HG03565 (cell line): ENCODE measurements at regions not wholly inside any gene's neighbourhood (a gene's known extent, or its start where the extent isn't known, plus 50 kb on each side); places are given as distances from the start of the nearest gene placed in this dataset.

Experiments used
- ATAC-seq: cut with Tn5 transposase; IDR thresholded peaks from one replicate; pipeline ENCODE4 v1.9.1; 2021; ENCODE audit warnings: mild to moderate bottlenecking, moderate library complexity; ENCODE audit not compliant: unreplicated experiment

DNA sequence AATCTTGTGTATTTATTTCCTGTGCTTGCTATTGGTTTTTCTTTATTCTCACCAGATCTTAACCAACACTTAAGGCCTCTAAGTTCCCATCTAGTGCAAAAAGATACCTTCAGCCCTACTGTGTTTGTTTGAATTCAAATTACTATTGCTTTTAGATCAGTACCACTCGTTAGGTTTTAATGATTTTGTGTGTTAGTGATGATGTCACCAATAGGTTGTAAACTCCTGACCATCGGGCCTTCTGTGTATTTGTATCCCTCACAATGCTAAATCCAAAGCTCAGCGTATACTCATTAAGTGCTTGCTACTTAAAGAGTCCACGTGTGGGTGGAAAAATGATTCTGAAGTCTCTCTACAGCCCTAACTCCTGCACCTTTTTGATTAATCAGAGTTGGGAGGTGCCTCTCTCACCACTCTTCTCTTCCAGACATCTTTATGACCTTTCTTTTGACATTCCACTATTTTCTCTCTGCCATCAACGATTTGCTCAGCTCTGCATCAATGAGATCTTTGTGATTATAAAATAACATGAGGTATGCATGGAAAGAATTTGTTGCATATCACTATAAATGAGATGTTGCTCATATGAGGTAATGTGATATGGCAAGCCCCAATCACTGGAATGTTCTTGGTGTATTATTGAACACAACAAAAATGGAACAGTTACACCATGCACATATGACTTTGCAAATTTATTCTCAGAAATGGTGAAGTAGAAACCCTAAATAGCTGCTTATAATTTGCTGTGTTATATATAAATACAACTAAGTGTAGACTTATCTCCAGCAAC lies 55.1 kb upstream of the LAMA2 start:
- no peak for ATAC-seq

DNA sequence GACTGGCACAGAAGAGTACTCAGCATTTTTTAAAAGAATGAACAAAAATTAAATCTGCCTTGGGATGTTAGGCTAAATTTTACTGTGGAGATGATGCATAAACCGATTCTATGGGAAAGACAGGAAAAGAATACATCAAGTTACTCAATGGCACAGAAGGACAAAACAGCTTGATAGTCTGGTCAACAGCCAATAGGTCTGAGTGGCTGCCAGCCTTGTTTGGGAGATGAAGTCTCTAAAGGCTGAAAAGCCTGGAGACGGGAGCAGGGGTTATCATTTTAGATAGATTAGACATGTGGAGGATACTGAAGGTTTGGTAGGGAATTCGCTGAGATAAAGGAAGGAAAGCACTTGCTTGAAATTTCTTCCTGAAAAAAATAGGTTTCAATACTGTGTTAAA lies 56.3 kb upstream of the LAMA2 start:
- no peak for ATAC-seq

DNA sequence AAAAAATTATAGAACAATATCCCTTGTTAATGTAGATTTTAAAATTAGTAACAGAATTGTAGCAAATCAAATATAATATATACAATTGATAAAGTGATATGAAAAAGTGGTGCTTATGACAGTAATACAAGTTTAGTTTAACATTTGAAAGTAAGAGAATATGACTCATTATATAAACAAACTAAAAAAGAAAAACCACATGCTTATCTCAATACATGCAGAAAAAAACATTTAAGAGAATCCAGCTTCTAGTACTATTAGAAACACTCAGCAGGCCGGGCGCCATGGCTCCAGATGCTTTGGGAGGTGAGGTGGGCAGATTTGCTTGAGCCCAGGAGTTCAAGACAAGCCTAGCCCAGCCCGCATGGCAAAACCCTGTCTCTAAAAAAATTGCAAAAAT lies 60.7 kb upstream of the LAMA2 start:
- no peak for ATAC-seq

DNA sequence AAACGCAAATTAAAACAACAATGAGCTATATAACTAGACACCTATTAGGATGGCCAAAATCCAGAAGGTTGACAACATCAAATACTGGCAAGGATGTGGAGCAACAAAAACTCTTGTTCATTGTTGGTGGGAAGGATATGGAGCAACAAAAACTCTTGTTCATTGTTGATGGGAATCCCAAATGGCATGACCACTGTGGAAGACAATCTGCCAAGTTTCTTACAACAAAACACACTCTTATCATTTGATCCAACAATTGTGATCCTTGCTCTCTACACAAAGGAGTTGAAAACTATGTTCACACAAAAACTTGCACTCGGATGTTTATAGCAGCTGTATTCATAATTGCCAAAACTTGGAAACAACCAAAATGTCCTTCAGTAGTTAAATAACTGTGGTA lies 61.8 kb upstream of the LAMA2 start:
- no peak for ATAC-seq

DNA sequence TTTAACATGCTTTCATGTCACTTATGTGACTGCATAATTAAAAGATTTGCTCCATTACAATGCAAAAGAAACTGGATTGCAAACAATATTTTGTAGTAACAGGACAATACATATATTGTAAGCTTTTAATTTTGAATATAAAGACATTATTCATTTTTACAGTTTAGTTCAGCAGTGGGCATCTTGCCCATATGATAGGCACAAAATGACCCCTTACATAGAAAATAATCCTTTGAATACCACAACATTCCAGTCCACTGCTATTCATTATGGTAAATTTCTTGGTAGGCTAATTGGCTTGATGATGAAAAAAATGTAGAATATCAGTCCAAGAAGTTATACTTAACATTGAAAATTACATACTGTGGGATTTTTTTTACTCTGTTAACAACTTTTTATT lies 74.1 kb upstream of the LAMA2 start:
- ATAC-seq = no peak

DNA sequence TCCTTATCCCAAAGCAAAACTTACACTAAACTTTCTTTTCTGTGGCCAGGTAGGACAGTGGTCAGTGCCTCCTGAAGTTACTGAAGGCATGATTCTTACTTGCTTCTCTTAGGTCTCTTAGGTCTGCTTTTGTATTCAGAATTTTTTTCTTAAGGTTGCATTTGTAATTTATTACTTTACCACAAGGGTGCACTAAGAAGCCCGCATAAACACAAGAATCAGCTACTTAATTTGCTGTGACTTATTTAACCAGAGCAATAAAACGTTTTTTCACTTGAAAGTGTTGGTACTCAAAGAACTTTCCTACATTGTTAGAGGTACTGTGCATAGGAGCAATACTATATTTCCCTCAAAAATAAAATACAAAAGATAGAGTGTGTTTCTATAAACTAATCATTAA lies 75.4 kb upstream of the LAMA2 start:
- ATAC-seq = peak; percentile 54

DNA sequence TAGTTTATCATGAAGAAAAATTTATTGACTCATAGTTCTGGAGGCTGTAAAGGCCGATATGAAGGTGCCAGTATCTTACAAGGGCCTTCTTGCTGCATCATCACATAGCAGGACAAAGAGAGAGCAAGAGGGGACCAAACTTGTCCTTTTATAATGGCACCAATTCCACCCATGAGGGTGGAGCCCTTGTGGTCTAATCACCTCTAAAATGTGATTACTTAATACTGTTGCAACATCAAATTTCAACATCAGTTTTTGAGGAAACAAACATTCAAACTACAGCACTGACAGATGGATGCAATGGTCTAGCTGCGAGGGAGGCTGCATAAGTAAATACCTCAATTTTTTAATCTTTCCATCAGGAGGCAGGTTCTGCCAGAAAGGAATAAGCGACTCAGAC lies 76.7 kb upstream of the LAMA2 start:
- ATAC-seq = no peak

DNA sequence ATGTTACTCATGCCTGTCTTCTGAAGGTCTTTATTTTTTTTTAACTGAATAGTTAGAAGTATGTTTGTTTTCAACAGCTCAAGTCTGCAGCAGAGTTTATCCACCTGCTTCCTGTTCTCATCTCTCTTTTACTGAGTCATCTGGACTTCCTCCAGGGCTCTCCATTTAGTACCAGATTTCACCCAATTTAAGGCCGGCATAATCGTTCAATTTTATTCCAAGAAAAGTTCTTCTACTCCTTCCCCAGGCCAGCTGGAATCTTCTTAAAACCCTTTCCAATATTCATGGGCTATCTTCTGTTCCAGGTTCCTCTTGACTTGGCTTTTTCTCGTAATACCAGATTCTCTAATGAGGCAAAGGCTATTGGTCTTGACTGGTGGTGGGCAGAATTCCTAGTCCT lies 79.0 kb upstream of the LAMA2 start:
- no peak for ATAC-seq

DNA sequence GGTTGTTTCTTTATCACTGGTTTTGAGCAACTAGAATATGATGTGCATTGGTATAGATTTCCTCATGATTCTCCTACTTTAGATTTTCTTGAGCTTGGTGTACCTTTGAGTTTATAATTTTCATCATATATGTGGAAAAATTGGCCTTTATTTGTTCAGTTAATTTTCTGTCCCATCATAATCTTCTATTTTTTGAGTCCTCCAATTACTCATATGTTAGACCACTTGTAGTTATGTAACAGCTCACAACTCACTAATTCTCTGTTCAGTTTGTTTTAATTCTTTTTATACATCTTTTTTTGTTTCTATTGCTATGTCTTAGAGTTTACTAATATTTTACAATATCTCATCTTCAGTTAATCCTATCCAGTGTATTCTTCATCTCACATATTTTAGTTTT lies 81.3 kb upstream of the LAMA2 start:
- ATAC-seq = no peak

DNA sequence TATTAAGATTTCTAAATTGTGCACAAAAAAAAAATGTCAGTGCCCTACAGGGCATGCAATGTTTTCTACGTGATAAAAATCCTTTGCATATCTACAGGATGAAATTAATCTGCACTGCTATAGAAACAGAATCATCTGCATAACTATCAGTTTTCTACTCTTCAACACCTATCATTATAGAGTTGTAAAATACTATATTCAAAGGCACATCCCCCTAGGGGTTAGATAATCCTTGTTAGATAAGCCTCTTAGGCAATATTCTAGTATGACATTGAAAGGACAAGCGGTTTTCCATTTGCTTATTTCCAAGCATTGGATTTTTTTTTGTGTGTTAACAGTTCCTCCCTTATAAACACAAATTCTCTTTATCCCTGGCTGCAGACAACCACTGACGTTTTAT lies 98.7 kb upstream of the LAMA2 start:
- ATAC-seq = no peak

DNA sequence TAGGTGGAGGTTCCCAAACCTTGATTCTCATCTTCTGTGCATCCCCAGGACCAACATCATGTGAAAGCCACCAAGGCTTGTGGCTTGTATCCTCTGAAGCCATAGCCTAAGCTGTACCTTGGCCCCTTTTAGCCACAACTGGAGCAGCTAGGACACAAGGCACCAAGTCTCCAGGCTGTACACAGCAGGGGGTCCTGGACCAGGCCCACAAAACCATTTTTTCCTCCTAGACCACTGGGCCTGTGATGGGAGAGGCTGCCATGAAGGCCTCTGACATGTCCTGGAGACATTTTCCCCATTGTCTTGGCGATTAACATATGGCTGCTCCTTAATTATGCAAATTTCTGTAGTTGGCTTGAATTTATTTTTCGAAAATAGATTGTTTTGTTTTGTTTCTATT lies 114.8 kb upstream of the LAMA2 start:
- ATAC-seq = no peak

DNA sequence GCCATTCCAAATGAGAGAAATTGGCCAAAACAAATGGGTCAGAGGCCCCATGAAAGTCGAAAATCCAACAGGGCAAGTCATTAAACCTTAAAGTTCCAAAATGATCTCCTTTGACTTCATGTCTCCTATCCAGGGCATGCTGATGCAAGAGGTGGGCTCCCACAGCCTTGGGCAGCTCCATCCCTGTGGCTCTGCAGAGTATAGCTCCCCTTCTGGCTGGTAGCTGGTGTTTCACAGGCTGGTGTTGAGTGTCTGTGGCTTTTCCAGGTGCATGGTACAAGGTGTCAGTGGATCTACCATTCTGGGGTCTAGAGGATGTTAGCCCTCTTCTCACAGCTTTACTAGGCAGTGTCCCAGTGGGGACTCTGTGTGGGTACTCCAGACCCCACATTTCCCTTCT lies 115.2 kb upstream of the LAMA2 start:
- ATAC-seq = no peak

DNA sequence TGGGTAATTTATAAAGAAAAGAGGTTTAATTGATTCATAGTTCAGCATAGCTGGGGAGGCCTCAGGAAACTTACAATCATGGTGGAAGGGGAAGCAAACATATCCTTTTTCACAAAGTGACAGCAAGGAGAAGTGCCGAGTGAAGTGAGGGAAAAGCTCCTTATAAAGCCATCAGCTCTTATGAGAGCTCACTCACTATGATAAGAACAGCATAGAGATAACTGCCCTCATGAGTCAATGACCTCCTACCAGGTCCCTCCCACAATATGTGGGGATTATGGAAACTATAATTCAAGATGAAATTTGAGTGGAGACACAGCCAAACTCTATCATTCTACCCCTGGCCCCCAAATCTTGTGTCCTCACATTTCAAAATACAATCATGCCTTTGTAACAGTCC lies 115.8 kb upstream of the LAMA2 start:
- no peak for ATAC-seq

DNA sequence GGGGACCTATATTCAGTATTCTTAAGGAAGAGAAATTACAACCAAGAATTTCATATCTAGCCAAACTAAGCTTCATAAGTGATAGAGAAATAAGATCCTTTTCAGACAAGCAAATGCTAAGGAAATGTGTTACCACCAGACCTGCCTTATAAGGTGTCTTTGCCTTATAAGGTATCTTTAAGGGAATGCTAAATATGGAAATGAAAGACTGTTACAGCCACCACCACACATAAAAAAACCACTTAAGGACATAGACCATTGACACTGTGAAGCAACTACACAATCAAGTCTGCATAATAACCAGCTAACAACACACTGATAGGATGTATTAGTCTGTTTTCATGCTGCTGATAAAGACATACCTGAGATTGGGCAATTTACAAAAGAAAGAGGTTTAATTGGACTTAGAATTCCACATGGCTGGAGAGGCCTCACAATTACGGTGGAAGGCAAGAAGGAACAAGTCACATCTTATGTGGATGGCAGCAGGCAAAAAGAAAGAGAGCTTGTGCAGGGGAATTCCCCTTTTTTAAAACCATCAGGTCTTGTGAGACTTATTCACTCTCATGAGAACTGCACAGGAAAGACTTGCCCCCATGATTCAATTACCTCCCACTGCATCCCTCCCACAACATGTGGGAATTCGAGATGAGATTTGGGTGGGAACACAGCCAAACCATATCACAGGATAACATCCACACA lies 119.2 kb upstream of the LAMA2 start:
- peak; percentile 49 for ATAC-seq

DNA sequence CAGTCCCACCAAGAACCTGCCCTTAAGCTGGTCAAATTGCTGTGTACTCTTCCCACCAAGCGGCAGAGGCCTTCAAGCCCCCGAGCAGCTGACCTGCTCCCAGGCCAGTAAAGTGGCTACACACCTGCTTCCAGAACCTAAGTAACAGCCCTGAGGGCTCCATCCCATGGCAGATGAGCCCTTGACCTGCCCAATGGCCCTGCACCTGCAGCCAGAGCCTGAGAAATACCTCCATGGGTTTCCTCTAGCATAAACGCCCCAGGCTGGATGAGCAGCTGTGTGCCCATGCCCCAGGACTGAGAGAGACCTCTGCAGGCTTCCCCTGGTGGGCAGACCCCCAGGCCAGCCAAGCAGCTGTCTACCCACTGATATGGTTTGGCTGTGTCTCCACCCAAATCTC lies 123.0 kb upstream of the LAMA2 start:
- ATAC-seq = no peak

DNA sequence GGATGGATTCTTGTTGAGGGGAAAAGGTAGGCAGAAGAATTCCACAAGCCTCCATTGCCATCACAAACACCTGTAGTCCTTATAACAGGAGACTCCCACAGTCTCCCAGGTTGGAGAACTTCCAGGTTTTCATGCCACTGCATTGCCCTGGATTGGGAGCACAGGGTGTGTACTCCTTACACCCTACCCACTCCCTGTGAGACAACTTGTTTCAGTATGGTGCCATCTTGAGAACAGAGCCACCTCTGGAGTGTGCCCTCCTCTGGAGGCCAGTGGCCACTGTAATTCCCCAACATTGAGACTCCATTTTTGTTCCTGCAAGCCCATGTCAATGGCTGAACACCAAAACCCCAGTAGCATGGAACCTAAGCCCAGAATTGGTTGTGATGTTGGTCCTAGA lies 123.5 kb upstream of the LAMA2 start:
- no peak for ATAC-seq

DNA sequence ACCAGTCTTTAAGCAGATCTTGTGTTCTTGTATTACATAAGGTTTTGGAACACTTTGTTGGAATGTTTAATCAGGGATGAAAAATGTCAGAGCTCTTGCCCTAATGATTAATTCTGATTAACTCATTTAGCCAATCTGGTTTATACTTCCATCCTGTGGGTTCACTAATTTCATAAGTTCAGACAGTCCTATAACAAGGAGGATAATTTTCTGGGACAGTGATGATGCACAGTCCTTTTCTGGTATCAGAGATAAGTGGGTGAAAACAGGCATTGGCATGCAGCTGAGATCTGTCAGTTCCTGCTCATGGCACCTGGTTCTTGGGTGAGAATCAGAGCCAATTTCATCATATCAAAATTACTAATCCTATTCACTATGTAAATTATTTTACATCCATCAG lies 125.0 kb upstream of the LAMA2 start:
- no peak for ATAC-seq

DNA sequence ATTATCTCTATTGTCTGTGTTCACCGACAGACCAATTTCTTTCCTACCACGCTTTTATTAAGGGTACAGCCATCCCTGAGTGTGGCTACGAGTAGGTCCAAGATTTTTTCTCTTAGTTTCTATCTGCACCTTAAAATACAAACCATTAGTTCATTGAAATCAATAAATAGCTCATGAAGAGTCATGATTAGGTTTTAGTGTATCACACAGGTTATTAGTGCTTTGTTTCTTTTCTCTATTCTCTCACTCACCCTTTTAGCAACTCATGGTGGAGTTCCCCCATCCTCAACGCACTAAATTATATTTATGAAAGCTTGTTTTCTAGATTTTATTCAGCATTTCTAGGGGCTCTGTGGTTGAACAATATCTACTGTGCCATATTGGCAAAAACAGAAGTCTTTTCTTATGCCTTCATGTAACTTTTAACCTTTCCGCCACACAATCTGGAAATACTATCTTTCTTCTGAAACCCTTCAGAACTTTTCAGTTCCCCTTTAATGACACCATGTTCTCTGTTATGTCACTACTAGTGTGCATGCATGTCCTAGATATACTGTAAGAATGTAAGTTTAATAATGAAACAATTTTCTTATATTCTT lies 128.2 kb upstream of the LAMA2 start:
- ATAC-seq = peak; percentile 94

DNA sequence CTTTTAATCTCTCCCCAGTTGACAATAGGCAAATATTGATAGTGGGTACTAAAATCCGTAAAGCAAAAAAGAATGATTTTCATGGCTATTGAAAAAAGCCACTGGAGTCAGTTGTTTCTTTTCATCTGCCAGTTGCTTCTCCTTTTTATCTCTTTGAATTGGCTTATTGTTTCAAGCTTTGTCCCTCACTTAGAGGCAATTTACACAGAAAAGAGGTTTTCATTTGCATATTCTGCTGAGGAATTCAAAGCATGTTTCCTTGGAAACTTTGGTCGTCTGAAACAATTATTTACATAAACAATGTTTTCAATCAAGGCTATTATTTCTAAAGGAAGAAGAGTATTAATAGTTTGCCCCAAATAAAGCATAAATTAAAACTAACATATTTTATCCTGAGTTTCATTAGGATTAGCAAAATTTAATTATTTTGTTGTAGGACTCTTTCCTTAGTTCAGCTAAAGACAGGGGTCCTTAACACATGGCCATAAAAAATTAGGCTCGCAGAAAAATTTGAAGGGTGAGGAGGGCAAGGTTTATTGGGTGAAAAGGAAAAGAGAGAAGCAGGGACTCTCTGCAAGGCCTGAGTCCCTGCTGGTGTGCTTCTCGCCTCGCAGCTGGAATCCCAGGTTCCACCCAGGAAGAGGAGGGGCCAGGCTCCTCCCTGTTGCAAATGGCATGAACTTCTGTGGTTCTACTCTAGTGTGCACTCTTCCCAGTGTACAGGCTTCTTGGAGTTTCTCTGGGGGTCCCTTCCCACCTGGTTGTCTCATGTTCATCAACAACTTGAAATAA lies 138.8 kb upstream of the LAMA2 start:
- ATAC-seq = no peak

DNA sequence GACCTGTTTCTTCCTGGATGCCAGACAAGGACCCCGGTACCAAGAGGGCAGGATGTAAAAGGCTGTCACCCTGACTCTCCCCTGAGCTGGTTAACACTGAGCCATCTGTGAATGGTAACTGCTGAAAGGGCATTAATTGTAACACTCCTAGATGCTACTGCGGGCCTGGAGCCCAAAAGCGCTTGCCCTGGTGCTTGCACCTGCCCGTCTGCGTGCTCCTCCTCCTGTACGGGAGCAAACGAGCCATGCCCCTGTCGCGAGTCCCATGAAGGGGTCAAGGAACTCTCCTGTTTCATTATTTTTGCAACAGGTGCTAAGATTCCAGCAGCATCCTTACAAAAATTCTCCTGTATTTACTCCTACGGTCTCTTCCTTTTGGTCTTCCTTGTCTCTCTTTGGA lies 140.0 kb upstream of the LAMA2 start:
- ATAC-seq = no peak

DNA sequence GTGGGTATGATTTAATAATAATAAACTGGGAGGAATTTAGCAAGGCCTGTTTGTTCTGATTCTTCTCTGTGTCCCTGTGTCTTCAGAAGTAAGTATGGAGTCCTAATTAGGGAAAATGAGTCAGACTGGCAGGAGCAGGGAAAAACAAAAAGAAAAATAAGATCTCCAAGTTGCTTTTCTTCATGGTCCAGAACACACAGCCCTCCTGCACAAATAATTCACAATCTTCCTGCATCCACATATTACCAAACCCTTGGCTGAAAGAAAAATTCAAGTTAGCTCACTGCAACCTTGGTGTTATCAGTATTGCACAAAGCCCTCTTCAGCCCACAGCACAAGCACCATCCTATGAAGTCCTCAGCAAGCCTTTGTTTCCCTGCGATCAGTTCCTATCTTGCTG lies 142.0 kb upstream of the LAMA2 start:
- no peak for ATAC-seq

DNA sequence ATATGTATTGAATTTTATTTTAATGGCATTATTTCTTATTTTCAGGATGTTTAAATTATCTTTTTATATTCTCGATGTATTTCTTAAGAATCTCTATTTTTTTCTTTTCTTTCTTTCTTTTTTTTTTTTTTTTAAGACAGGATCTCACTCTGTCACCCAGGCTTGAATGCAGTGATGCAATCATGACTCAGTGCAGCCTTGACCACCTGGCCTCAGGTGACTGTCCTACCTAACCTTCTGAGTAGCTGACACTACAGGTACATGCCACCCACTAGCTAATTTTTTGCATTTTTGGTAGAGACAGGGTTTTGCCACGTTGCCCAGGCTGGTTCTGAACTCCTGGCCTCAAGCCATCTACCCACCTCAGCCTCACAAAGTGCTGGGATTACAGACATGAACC lies 143.8 kb upstream of the LAMA2 start:
- ATAC-seq = no peak
